ENCODE measurements at regions not wholly inside any gene's neighbourhood (a gene's known extent, or its start where the extent isn't known, plus 50 kb on each side); places are given as distances from the start of the nearest gene placed in this dataset.
"Not testable (repeated sequence)": the region's sequence is repeated elsewhere in the genome, so short reads cannot be mapped to it uniquely, and the experiment has no call there.

DNA sequence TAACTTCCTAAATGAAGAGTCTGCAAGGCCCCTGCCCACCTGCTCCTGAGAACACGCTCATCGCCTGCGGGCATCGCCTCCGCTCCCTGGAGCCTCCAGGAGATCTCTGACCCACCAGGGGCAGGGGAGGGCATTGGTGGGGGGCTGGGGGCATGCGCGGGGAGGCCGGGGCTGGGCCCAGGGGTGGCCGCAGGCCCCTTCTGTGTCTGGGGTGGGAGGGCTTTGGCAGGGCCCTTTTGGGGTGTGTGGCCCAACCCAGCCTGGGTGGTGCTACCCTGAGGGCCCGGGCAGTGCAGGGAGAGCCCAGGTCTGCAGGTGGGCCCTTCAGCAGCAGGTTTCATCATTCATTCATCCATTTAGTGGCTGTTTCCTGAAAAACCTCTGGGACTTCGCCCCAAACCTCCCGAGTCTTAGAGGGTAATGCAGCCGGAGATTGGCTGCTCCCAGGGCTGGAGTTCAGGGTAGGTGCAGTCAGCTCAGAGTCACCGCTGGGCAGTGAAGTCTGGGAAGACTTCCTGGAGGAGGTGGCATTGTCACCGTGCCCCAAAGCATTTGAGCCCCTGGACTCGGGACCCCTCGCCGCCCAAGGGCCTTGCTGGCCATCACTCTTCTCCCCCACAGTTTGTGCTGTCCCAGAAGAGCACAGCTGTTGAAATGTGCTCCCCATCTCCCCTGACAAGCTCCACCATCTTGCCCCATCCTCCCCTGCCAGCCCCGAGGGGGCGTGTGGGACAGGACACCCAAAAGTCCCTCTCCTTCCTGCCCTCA, 255.1 kb downstream of the PARP8 start:
- H3K9ac ChIP-seq (ENCODE audit: low read length), result no peak overlapping the region
- H3K36me3 ChIP-seq (ENCODE audit: control insufficient read depth, insufficient read depth, low read length), result no peaks in the 10 kb centered on the region
- no peak overlapping the region for H2AK5ac ChIP-seq (ENCODE audit: low read length)
- H3K56ac ChIP-seq (ENCODE audit: low read length), result no peak overlapping the region
- H3K27ac ChIP-seq (ENCODE audit: low read depth, low read length), result no peak overlapping the region
- no peak overlapping the region for H3K4me3 ChIP-seq (ENCODE audit: low read length)
- no peak overlapping the region for H3K23ac ChIP-seq (ENCODE audit: low read length)
- no peak overlapping the region for H2BK5ac ChIP-seq (ENCODE audit: low read length)
- H3K79me1 ChIP-seq (ENCODE audit: low read length), result no peaks in the 10 kb centered on the region
- no peak overlapping the region for H2BK120ac ChIP-seq (ENCODE audit: low read depth, low read length)
- no peak overlapping the region for H3K4me2 ChIP-seq (ENCODE audit: low read length)
- WGBS (ENCODE audit: extremely low coverage, insufficient coverage, low lambda C conversion rate), result no CpG with 5 or more reads among the region's 20 CpGs
- H4K5ac ChIP-seq (ENCODE audit: low read length), result no peak overlapping the region
- no peak for DNase-seq
- H3K4ac ChIP-seq (ENCODE audit: low read depth, low read length), result no peak overlapping the region
- H3K18ac ChIP-seq (ENCODE audit: low read length), result no peak overlapping the region
- H2BK15ac ChIP-seq (replicated peaks; ENCODE audit: low read depth), result no peak overlapping the region
- H3K4me1 ChIP-seq (ENCODE audit: control insufficient read depth, low read depth, low read length), result no peaks in the 10 kb centered on the region
- H4K8ac ChIP-seq (ENCODE audit: low read depth, low read length), result no peak overlapping the region
- H3K27me3 ChIP-seq (ENCODE audit: insufficient read depth, low read length, poor library complexity), result no peaks in the 10 kb centered on the region
- no peaks in the 10 kb centered on the region for H3K79me2 ChIP-seq (ENCODE audit: control insufficient read depth, insufficient read depth, low read length)

DNA sequence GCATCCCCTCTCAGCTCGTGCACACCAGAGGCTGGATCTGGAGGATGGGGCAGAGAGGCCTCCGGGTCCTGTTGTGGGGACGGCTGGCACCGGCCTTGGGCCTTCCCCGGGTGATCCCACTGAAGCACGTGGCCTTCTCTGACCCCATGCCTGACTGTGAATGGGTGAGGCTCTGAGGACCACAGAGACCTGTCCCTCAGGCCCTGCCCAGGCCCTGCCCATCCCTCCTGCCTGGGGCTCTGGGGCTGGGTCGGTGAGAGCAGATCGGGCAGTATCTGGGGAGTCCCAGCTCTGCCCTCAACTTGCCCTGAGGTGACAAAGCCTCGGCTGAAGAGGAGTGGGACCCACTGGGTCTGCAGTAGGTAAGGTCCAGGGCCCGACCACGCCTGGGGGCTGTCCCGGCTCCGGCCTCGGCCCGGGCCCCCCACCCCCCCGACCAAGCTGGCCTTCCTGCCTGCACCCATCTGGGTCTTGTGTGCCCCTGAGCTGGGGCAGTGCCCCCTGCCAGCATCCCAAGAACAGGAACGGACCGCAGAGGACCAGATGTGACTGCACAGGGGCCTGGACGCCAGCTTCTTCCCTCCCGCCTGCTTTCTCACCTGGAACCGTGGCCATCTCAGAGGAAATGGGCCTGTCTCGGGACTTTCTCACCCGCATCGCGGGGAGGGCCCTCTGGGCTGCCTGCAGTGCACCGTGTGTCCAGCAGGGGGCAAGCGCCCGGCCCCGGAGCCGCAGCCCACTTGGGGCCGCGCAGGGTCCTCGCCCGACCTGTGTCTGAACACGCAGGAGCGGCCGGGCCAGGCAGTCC, 255.9 kb downstream of the PARP8 start:
- H2BK15ac ChIP-seq (replicated peaks; ENCODE audit: low read depth); H4K5ac ChIP-seq (ENCODE audit: low read length); H3K4me2 ChIP-seq (ENCODE audit: low read length); H3K79me1 ChIP-seq (ENCODE audit: low read length); H3K79me2 ChIP-seq (ENCODE audit: control insufficient read depth, insufficient read depth, low read length); H3K4ac ChIP-seq (ENCODE audit: low read depth, low read length); H3K18ac ChIP-seq (ENCODE audit: low read length); H3K56ac ChIP-seq (ENCODE audit: low read length); H3K4me1 ChIP-seq (ENCODE audit: control insufficient read depth, low read depth, low read length); H2AK5ac ChIP-seq (ENCODE audit: low read length); H3K36me3 ChIP-seq (ENCODE audit: control insufficient read depth, insufficient read depth, low read length); H2BK5ac ChIP-seq (ENCODE audit: low read length); H3K9ac ChIP-seq (ENCODE audit: low read length); H3K4me3 ChIP-seq (ENCODE audit: low read length); H4K8ac ChIP-seq (ENCODE audit: low read depth, low read length); H2BK120ac ChIP-seq (ENCODE audit: low read depth, low read length); H3K27me3 ChIP-seq (ENCODE audit: insufficient read depth, low read length, poor library complexity); H3K23ac ChIP-seq (ENCODE audit: low read length); H3K27ac ChIP-seq (ENCODE audit: low read depth, low read length): not testable (repeated sequence)
- peak; percentile 43 for DNase-seq
- WGBS (ENCODE audit: extremely low coverage, insufficient coverage, low lambda C conversion rate), result no CpG with 5 or more reads among the region's 37 CpGs

DNA sequence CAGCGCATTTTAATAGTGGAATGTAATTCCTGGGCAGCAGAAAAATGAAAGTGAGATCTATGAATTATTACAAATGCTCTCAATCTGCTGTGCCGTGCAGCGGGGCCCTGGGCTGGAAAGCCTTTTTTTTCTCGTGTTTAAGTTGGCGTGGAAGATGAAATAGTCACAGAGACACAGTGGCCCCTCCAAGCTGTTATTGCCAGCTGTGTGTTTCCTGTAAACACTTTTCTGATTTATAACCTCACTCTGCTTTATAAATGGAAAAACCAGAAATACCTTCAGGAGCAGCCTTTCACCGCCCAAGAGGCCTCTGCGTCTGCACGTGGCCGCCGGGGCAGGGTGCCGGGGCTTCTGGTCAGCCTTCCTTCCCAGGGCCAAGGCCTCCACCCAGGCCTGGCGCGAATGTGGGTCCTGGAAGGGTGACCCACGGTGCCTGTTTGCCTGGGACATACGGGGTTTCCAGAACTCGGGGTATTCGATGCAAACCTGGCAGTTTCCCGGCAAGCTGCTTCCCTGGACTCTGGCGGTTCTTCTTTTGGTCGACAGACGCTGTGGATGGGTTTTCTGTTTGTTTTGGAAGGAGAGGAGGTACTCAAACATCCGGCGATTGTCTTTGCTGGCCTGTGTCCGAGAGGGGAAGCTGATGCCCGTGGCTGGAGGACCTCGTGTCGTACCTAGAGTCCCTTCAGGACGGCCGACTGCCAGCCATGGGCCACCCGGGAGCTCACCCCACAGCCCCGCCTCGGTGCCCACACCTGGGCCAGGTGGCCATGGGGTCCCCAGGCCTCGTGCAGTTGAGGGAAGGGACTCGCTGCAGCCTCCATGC, 256.7 kb downstream of the PARP8 start:
- no peak overlapping the region for H3K4me3 ChIP-seq (ENCODE audit: low read length)
- no peak overlapping the region for H3K27ac ChIP-seq (ENCODE audit: low read depth, low read length)
- no peaks in the 10 kb centered on the region for H3K36me3 ChIP-seq (ENCODE audit: control insufficient read depth, insufficient read depth, low read length)
- no peak overlapping the region for H3K9ac ChIP-seq (ENCODE audit: low read length)
- no peak overlapping the region for H3K4ac ChIP-seq (ENCODE audit: low read depth, low read length)
- no peaks in the 10 kb centered on the region for H3K4me1 ChIP-seq (ENCODE audit: control insufficient read depth, low read depth, low read length)
- H3K56ac ChIP-seq (ENCODE audit: low read length), result no peak overlapping the region
- H3K27me3 ChIP-seq (ENCODE audit: insufficient read depth, low read length, poor library complexity), result no peaks in the 10 kb centered on the region
- no peak overlapping the region for H4K8ac ChIP-seq (ENCODE audit: low read depth, low read length)
- H3K23ac ChIP-seq (ENCODE audit: low read length), result no peak overlapping the region
- no CpG with 5 or more reads among the region's 34 CpGs for WGBS (ENCODE audit: extremely low coverage, insufficient coverage, low lambda C conversion rate)
- no peaks in the 10 kb centered on the region for H3K79me2 ChIP-seq (ENCODE audit: control insufficient read depth, insufficient read depth, low read length)
- no peak overlapping the region for H4K5ac ChIP-seq (ENCODE audit: low read length)
- no peak for DNase-seq
- no peak overlapping the region for H2AK5ac ChIP-seq (ENCODE audit: low read length)
- H3K79me1 ChIP-seq (ENCODE audit: low read length), result no peaks in the 10 kb centered on the region
- H3K18ac ChIP-seq (ENCODE audit: low read length), result no peak overlapping the region
- H2BK5ac ChIP-seq (ENCODE audit: low read length), result no peak overlapping the region
- no peak overlapping the region for H2BK120ac ChIP-seq (ENCODE audit: low read depth, low read length)
- H2BK15ac ChIP-seq (replicated peaks; ENCODE audit: low read depth), result no peak overlapping the region
- H3K4me2 ChIP-seq (ENCODE audit: low read length), result no peak overlapping the region

DNA sequence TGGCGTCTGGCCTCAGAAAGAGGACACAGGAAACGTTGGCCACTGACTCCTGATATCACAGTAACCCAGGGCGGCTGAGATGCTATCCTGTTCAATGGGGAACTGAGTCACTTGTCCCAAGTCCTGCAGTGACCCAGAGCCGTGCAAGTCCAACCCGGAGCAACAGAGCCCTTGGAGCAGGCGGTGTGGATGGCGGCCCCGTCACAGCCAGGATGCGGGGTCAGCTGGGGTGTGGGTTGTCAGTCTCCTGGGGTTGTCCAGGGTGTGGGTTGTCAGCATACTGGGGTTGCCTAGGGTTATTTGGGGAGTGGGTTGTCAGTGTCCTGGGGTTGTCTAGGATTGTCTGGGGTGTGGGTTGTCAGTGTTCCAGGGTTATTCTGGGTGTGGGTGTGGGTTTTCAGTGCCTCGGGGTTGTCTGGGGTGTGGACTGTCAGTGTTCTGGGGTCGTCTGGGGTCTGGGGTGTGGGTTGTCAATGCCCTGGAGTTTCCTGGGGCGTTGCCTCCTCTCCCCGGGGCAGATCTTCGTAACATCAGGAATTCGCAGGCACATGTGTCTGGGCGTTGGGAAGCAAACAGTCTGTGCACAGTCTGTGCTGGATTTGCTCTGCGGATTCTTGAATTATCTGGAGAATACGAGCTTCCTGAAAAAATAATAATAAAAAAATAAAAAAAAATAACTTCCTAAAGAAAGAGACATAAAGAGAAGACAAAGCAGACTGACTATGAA, 257.5 kb downstream of the PARP8 start:
- Histone ChIP-seq H3K9ac (ENCODE audit: low read length) (no peak overlapping the region), H3K27me3 (ENCODE audit: insufficient read depth, low read length, poor library complexity) (no peaks in the 10 kb centered on the region)
- no peak for DNase-seq

DNA sequence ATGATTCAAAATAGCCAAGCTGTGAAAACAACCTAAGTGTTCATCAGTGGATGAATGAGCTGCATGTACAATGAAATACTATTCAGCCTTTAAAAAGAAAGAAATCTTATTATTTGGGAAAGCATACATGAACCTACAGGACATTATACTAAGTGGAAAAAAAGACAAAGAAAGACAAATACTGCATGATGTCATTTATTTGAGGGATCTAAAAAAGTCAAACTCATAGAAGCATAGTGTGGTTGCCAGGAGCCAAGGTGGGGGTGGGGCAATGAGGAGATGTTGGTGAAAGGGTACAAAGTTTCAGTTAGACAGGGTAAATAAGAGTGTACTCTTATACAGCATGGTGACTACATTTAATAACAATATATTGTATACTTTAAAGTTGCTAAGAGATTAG, 261.5 kb downstream of the PARP8 start:
- no peak overlapping the region for H2BK15ac ChIP-seq (replicated peaks; ENCODE audit: low read depth)
- no peak overlapping the region for H2BK5ac ChIP-seq (ENCODE audit: low read length)
- no peak overlapping the region for H3K27ac ChIP-seq (ENCODE audit: low read depth, low read length)
- H3K36me3 ChIP-seq (ENCODE audit: control insufficient read depth, insufficient read depth, low read length), result no peaks in the 10 kb centered on the region
- no peak overlapping the region for H4K8ac ChIP-seq (ENCODE audit: low read depth, low read length)
- H3K4me1 ChIP-seq (ENCODE audit: control insufficient read depth, low read depth, low read length), result no peaks in the 10 kb centered on the region
- H3K79me1 ChIP-seq (ENCODE audit: low read length), result no peaks in the 10 kb centered on the region
- no peak overlapping the region for H3K4me2 ChIP-seq (ENCODE audit: low read length)
- H4K5ac ChIP-seq (ENCODE audit: low read length), result no peak overlapping the region
- H2BK120ac ChIP-seq (ENCODE audit: low read depth, low read length), result no peak overlapping the region
- H3K18ac ChIP-seq (ENCODE audit: low read length), result no peak overlapping the region
- H3K9ac ChIP-seq (ENCODE audit: low read length), result no peak overlapping the region
- H3K56ac ChIP-seq (ENCODE audit: low read length), result no peak overlapping the region
- no peak overlapping the region for H3K23ac ChIP-seq (ENCODE audit: low read length)
- H2AK5ac ChIP-seq (ENCODE audit: low read length), result no peak overlapping the region
- no peak overlapping the region for H3K4me3 ChIP-seq (ENCODE audit: low read length)
- no peak for DNase-seq
- H3K27me3 ChIP-seq (ENCODE audit: insufficient read depth, low read length, poor library complexity), result no peaks in the 10 kb centered on the region
- H3K79me2 ChIP-seq (ENCODE audit: control insufficient read depth, insufficient read depth, low read length), result no peaks in the 10 kb centered on the region
- no peak overlapping the region for H3K4ac ChIP-seq (ENCODE audit: low read depth, low read length)

More for the DNA sequence above, 257.5 kb downstream of the PARP8 start:
- H3K18ac ChIP-seq (ENCODE audit: low read length), result no peak overlapping the region
- H3K79me1 ChIP-seq (ENCODE audit: low read length), result no peaks in the 10 kb centered on the region
- WGBS (ENCODE audit: extremely low coverage, insufficient coverage, low lambda C conversion rate), result no CpG with 5 or more reads among the region's 18 CpGs
- H3K23ac ChIP-seq (ENCODE audit: low read length), result no peak overlapping the region
- no peak overlapping the region for H2BK5ac ChIP-seq (ENCODE audit: low read length)
- H3K4me2 ChIP-seq (ENCODE audit: low read length), result no peak overlapping the region
- no peak overlapping the region for H4K5ac ChIP-seq (ENCODE audit: low read length)
- H4K8ac ChIP-seq (ENCODE audit: low read depth, low read length), result no peak overlapping the region
- H3K79me2 ChIP-seq (ENCODE audit: control insufficient read depth, insufficient read depth, low read length), result no peaks in the 10 kb centered on the region
- H3K4me3 ChIP-seq (ENCODE audit: low read length), result no peak overlapping the region
- H3K27ac ChIP-seq (ENCODE audit: low read depth, low read length), result no peak overlapping the region
- no peak overlapping the region for H2AK5ac ChIP-seq (ENCODE audit: low read length)
- H3K4me1 ChIP-seq (ENCODE audit: control insufficient read depth, low read depth, low read length), result no peaks in the 10 kb centered on the region
- no peak overlapping the region for H2BK15ac ChIP-seq (replicated peaks; ENCODE audit: low read depth)
- H3K56ac ChIP-seq (ENCODE audit: low read length), result no peak overlapping the region
- no peak overlapping the region for H2BK120ac ChIP-seq (ENCODE audit: low read depth, low read length)
- no peak overlapping the region for H3K4ac ChIP-seq (ENCODE audit: low read depth, low read length)
- no peaks in the 10 kb centered on the region for H3K36me3 ChIP-seq (ENCODE audit: control insufficient read depth, insufficient read depth, low read length)
